ENCODE measurements at regions not wholly inside any gene's neighbourhood (a gene's known extent, or its start where the extent isn't known, plus 50 kb on each side); places are given as distances from the start of the nearest gene placed in this dataset.

DNA sequence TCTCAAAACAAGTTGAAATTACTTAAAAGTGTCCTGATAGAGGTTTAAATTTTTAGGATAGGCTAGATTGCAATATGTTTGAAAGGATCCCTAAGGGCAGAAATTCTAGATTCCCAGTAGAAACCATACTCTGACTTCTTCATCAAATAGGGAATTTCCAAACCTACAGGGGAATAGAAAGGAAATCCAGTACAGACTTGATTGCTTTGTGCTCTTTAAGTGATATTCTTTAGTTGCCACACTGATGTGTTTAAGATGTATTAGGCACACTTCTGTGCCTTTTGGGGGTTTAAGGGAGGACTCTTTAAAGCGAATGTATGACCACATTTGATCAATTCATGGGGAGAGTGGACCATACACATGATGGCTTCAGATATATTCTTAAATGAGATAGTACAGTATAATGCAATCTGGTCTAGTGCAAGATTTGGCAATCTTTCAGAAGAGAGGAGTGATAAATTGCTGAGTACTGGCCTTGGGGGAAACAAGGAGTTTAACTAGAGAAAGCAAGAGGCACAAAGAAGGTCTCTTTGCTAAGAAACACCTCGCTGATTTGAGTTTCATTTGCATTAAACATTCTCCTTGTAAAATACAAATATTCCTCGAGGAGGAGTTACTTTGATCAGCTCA lies 268.8 kb upstream of the NR5A2 start:
- no peak for DNase-seq
- Mint-ChIP-seq H3K27me3 (ENCODE audit: insufficient read depth) (no peaks in the 10 kb centered on the region), H3K4me3 (no peak overlapping the region), H3K4me1 (no peaks in the 10 kb centered on the region), H3K9me3 (peaks cover 1% of the 10 kb centered on the region), H3K27ac (no peak overlapping the region), H3K36me3 (ENCODE audit: low read depth) (no peaks in the 10 kb centered on the region)
- H3K9me3 ChIP-seq (ENCODE audit: control insufficient read depth, low read length), result peaks cover 2% of the 10 kb centered on the region
- TF ChIP-seq, protein P1, sequence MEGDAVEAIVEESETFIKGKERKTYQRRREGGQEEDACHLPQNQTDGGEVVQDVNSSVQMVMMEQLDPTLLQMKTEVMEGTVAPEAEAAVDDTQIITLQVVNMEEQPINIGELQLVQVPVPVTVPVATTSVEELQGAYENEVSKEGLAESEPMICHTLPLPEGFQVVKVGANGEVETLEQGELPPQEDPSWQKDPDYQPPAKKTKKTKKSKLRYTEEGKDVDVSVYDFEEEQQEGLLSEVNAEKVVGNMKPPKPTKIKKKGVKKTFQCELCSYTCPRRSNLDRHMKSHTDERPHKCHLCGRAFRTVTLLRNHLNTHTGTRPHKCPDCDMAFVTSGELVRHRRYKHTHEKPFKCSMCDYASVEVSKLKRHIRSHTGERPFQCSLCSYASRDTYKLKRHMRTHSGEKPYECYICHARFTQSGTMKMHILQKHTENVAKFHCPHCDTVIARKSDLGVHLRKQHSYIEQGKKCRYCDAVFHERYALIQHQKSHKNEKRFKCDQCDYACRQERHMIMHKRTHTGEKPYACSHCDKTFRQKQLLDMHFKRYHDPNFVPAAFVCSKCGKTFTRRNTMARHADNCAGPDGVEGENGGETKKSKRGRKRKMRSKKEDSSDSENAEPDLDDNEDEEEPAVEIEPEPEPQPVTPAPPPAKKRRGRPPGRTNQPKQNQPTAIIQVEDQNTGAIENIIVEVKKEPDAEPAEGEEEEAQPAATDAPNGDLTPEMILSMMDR (conservative IDR thresholded peaks at IDR 0.05), result no peak
- no peaks in the 10 kb centered on the region for H3K4me1 ChIP-seq (ENCODE audit: control insufficient read depth, insufficient read depth, low read length)
- H3K27ac ChIP-seq (ENCODE audit: low read depth, low read length), result no peak overlapping the region
- 92 to 94% methylated on average over 2 to 3 of the region's 3 CpGs for WGBS, 2 experiments (ENCODE audit: insufficient coverage in 1 of 2, insufficient read length in 1 of 2)
- no peak overlapping the region for H3K4me3 ChIP-seq (ENCODE audit: low read length)
- H3K27me3 ChIP-seq (ENCODE audit: control insufficient read depth, insufficient read depth, low read length, poor library complexity, severe bottlenecking), result no peaks in the 10 kb centered on the region
- H3K36me3 ChIP-seq (ENCODE audit: control insufficient read depth, insufficient read depth, low read length), result no peaks in the 10 kb centered on the region
- no peak overlapping the region for H3K9ac ChIP-seq (ENCODE audit: extremely low read depth, low read length, poor library complexity, severe bottlenecking)

DNA sequence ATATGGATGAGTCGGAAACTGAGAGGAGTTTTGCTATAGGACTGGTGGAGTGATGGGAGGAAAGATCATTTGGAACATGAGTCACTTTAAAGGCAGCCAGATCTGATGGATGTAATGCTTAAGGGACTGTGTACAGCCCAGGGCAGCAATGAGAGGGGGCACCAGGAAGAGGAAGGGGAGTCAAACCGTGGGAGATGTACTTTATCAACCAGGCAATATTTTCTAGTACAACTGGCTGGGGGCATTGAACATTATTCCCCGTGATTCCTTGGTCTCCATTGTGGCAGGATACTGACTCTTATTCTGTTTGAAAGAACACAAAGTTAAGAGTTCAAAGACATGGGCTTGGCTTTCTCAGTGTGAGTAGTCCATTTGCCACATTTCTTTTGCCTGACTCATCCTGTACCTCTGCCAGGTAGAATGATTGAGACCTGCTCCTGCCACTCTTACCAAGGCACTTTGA lies 268.2 kb upstream of the NR5A2 start:
- TF ChIP-seq, protein P1 (conservative IDR thresholded peaks at IDR 0.05), result no peak
- Histone ChIP-seq H3K9me3 (ENCODE audit: control insufficient read depth, low read length) (no peaks in the 10 kb centered on the region), H3K36me3 (ENCODE audit: control insufficient read depth, insufficient read depth, low read length) (no peaks in the 10 kb centered on the region), H3K9ac (ENCODE audit: extremely low read depth, low read length, poor library complexity, severe bottlenecking) (no peak overlapping the region), H3K4me1 (ENCODE audit: control insufficient read depth, insufficient read depth, low read length) (no peaks in the 10 kb centered on the region), H3K27me3 (ENCODE audit: control insufficient read depth, insufficient read depth, low read length, poor library complexity, severe bottlenecking) (no peaks in the 10 kb centered on the region), H3K27ac (ENCODE audit: low read depth, low read length) (no peak overlapping the region), H3K4me3 (ENCODE audit: low read length) (no peak overlapping the region)
- H3K4me1 Mint-ChIP-seq, result no peaks in the 10 kb centered on the region
- H3K9me3 Mint-ChIP-seq, result no peaks in the 10 kb centered on the region
- no peak for DNase-seq
- no peaks in the 10 kb centered on the region for H3K36me3 Mint-ChIP-seq (ENCODE audit: low read depth)
- 75 to 90% methylated on average over 2 to 3 of the region's 3 CpGs for WGBS, 2 experiments (ENCODE audit: insufficient coverage in 1 of 2, insufficient read length in 1 of 2)
- no peak overlapping the region for H3K27ac Mint-ChIP-seq
- H3K4me3 Mint-ChIP-seq, result no peak overlapping the region
- H3K27me3 Mint-ChIP-seq (ENCODE audit: insufficient read depth), result no peaks in the 10 kb centered on the region

DNA sequence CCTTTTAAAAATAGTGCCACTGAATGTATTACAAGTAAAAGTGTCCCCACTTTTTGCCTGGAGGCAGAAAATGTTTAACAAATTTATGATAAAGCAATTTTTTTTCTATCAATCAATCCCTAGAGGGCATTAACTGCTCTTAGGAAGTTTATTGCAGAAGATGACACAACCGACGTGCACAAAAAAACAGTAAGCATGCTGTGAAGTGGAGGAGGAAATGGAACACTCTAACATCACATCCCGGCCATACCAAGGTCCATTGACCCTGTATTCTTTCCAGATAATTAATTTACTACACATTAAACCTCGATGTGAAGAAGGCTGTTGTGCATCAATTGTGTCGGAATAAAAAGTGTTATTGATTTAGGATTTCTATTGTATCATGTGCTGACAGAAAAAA lies 264.9 kb upstream of the NR5A2 start:
- Histone ChIP-seq H3K27me3 (ENCODE audit: control insufficient read depth, insufficient read depth, low read length, poor library complexity, severe bottlenecking) (no peaks in the 10 kb centered on the region), H3K9me3 (ENCODE audit: control insufficient read depth, low read length) (peaks cover 11% of the 10 kb centered on the region), H3K9ac (ENCODE audit: extremely low read depth, low read length, poor library complexity, severe bottlenecking) (no peak overlapping the region), H3K36me3 (ENCODE audit: control insufficient read depth, insufficient read depth, low read length) (no peaks in the 10 kb centered on the region), H3K4me1 (ENCODE audit: control insufficient read depth, insufficient read depth, low read length) (no peaks in the 10 kb centered on the region), H3K4me3 (ENCODE audit: low read length) (no peak overlapping the region), H3K27ac (ENCODE audit: low read depth, low read length) (no peak overlapping the region)
- H3K36me3 Mint-ChIP-seq (ENCODE audit: low read depth), result no peaks in the 10 kb centered on the region
- DNase-seq, result no peak
- H3K9me3 Mint-ChIP-seq, result peaks cover 15% of the 10 kb centered on the region
- H3K27ac Mint-ChIP-seq, result no peak overlapping the region
- H3K4me1 Mint-ChIP-seq, result no peaks in the 10 kb centered on the region
- H3K27me3 Mint-ChIP-seq (ENCODE audit: insufficient read depth), result no peaks in the 10 kb centered on the region
- 82% methylated on average over 2 of the region's 5 CpGs; no CpG with 5 or more reads in 1 of the 2 experiments for WGBS, 2 experiments (ENCODE audit: insufficient coverage in 1 of 2, insufficient read length in 1 of 2)
- no peak overlapping the region for H3K4me3 Mint-ChIP-seq
- TF ChIP-seq, protein P1 (conservative IDR thresholded peaks at IDR 0.05), result no peak

Data from endodermal cell (in vitro differentiated cells).